ENCODE measurements at regions not wholly inside any gene's neighbourhood (a gene's known extent, or its start where the extent isn't known, plus 50 kb on each side); places are given as distances from the start of the nearest gene placed in this dataset.

DNA sequence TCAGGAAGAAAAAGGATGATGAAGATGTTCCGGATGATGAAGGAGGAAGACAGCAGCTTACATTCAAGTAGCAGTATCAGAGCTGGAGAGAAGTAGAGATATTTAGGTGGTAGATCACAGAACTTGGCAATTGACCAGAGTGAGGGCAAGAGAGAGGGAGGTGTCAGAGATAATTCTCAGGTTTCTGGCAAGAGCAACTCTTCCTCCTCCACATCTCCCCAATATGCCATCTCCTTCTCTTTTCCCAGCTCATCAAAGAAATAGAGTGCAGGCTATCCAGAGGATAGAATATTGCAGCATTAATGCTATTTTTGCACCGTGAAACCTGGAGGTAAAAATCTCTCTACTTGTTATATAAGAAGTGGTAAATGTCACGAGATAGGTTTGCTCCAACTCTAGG is 64.9 kb upstream of the OPCML start:
- Histone ChIP-seq H2BK5ac (ENCODE audit: low read depth, low read length, poor library complexity, severe bottlenecking) (no peak overlapping the region), H3K79me1 (replicated peaks; ENCODE audit: low read length, poor library complexity, severe bottlenecking) (no peaks in the 10 kb centered on the region), H2AK5ac (ENCODE audit: low read length, severe bottlenecking) (no peak overlapping the region), H3K4me2 (ENCODE audit: low read length, poor library complexity, severe bottlenecking) (no peak overlapping the region), H4K91ac (ENCODE audit: low read length) (no peak overlapping the region), H2BK120ac (ENCODE audit: low read depth, low read length) (no peak overlapping the region), H3K14ac (ENCODE audit: low read length in 2 of 2) (no peak overlapping the region), H3K9ac (ENCODE audit: low read length) (no peak overlapping the region), H4K8ac (ENCODE audit: low read length) (no peak overlapping the region), H3K4me3 (ENCODE audit: insufficient read depth in 1 of 2, low read depth in 1 of 2, low read length in 2 of 2) (no peak overlapping the region), H2AFZ (ENCODE audit: low read depth, low read length) (no peak overlapping the region), H3K4me1 (ENCODE audit: control insufficient read depth, insufficient read depth, low read depth, low read length) (no peaks in the 10 kb centered on the region), H2BK15ac (ENCODE audit: low read depth, poor library complexity, severe bottlenecking) (no peak overlapping the region), H3K18ac (ENCODE audit: low read depth in 1 of 2, low read length in 2 of 2) (no peak overlapping the region), H3K27me3 (ENCODE audit: control insufficient read depth in 1 of 2, insufficient read depth in 1 of 2, low read length in 2 of 2) (no peaks in the 10 kb centered on the region), H3K36me3 (ENCODE audit: control insufficient read depth in 1 of 2, insufficient read depth in 2 of 2, low read depth in 1 of 2, low read length in 2 of 2) (no peaks in the 10 kb centered on the region), H3K9me3 (ENCODE audit: control insufficient read depth, low read length) (peaks cover 5% of the 10 kb centered on the region), H2BK12ac (ENCODE audit: low read length in 2 of 2) (no peak overlapping the region), H3K4ac (ENCODE audit: low read depth in 1 of 2, low read length in 2 of 2) (no peak overlapping the region), H3K23ac (ENCODE audit: low read length in 2 of 2) (no peak overlapping the region), H3K27ac (ENCODE audit: low read length, poor library complexity, severe bottlenecking) (no peak overlapping the region)
- 63% methylated on average over 3 of the region's 3 CpGs for WGBS
- no peak for DNase-seq

DNA sequence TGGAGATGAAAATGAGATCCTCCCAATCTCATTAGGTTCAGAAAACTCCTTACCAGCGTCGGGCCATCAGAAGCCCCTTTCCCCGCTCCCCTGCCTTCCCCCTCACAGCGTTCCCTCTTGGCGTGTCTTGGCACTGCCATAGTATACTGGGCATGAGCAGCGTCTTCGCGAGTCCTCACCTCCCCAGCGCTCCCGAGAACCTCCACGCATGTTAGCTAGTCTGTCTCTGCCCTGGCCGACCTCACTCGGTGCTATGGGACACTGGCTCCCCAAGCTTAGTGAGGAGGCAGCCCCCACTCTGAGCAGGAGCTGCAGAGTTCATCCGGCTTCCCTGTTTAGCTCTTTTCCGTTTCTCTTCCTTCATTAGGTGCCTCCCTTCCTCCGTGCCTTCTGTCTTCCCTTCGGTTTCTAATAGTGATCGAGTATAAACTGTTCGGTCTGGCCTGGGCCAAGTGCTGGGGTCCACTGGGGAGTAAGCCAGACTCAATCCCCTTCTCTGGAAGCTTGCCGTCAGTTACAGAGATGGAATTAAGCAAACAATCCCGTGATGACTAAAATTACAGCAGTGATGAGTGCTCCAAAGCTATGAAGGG is 63.8 kb upstream of the OPCML start:
- Histone ChIP-seq H3K4ac (ENCODE audit: low read depth in 1 of 2, low read length in 2 of 2) (no peak overlapping the region), H3K4me3 (ENCODE audit: insufficient read depth in 1 of 2, low read depth in 1 of 2, low read length in 2 of 2) (no peak overlapping the region), H3K36me3 (ENCODE audit: control insufficient read depth in 1 of 2, insufficient read depth in 2 of 2, low read depth in 1 of 2, low read length in 2 of 2) (no peaks in the 10 kb centered on the region), H4K8ac (ENCODE audit: low read length) (no peak overlapping the region), H3K18ac (ENCODE audit: low read depth in 1 of 2, low read length in 2 of 2) (no peak overlapping the region), H3K27me3 (ENCODE audit: control insufficient read depth in 1 of 2, insufficient read depth in 1 of 2, low read length in 2 of 2) (no peaks in the 10 kb centered on the region), H2BK12ac (ENCODE audit: low read length in 2 of 2) (no peak overlapping the region), H2BK120ac (ENCODE audit: low read depth, low read length) (no peak overlapping the region), H3K9me3 (ENCODE audit: control insufficient read depth, low read length) (peaks cover 5% of the 10 kb centered on the region), H4K91ac (ENCODE audit: low read length) (no peak overlapping the region), H3K27ac (ENCODE audit: low read length, poor library complexity, severe bottlenecking) (no peak overlapping the region), H3K14ac (ENCODE audit: low read length in 2 of 2) (no peak overlapping the region), H2AFZ (ENCODE audit: low read depth, low read length) (no peak overlapping the region), H3K4me1 (ENCODE audit: control insufficient read depth, insufficient read depth, low read depth, low read length) (no peaks in the 10 kb centered on the region), H2AK5ac (ENCODE audit: low read length, severe bottlenecking) (no peak overlapping the region), H2BK15ac (ENCODE audit: low read depth, poor library complexity, severe bottlenecking) (no peak overlapping the region), H2BK5ac (ENCODE audit: low read depth, low read length, poor library complexity, severe bottlenecking) (no peak overlapping the region), H3K4me2 (ENCODE audit: low read length, poor library complexity, severe bottlenecking) (no peak overlapping the region), H3K23ac (ENCODE audit: low read length in 2 of 2) (no peak overlapping the region), H3K9ac (ENCODE audit: low read length) (no peak overlapping the region), H3K79me1 (replicated peaks; ENCODE audit: low read length, poor library complexity, severe bottlenecking) (no peaks in the 10 kb centered on the region)
- 87% methylated on average over 21 of the region's 21 CpGs for WGBS
- DNase-seq, result no peak

DNA sequence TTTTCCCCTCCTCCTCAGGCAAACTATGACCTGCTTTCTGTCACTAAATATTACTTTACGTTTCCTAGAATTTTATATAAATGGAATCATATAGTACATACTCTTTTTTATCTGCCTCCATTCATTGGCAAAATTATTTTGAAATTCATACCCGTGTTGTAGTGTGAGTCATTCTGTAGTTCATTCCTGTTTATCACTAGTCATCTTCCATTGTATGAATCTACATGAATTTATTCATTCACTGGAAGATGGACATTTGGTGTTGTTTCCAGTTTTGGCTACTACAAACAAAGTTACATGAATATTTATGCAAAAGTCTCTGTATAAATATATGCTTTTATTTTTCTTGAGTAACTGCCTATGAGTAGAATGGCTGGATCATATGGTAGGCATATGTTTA is 60.7 kb upstream of the OPCML start:
- H3K4me2 ChIP-seq (ENCODE audit: low read length, poor library complexity, severe bottlenecking), result no peak overlapping the region
- no peak overlapping the region for H3K23ac ChIP-seq (ENCODE audit: low read length in 2 of 2)
- H2BK5ac ChIP-seq (ENCODE audit: low read depth, low read length, poor library complexity, severe bottlenecking), result no peak overlapping the region
- H2AFZ ChIP-seq (ENCODE audit: low read depth, low read length), result no peak overlapping the region
- H4K8ac ChIP-seq (ENCODE audit: low read length), result no peak overlapping the region
- H2BK12ac ChIP-seq (ENCODE audit: low read length in 2 of 2), result no peak overlapping the region
- H3K18ac ChIP-seq (ENCODE audit: low read depth in 1 of 2, low read length in 2 of 2), result no peak overlapping the region
- no peaks in the 10 kb centered on the region for H3K79me1 ChIP-seq (replicated peaks; ENCODE audit: low read length, poor library complexity, severe bottlenecking)
- no peak overlapping the region for H3K9ac ChIP-seq (ENCODE audit: low read length)
- no peak overlapping the region for H2BK120ac ChIP-seq (ENCODE audit: low read depth, low read length)
- no peaks in the 10 kb centered on the region for H3K4me1 ChIP-seq (ENCODE audit: control insufficient read depth, insufficient read depth, low read depth, low read length)
- H3K27me3 ChIP-seq (ENCODE audit: control insufficient read depth in 1 of 2, insufficient read depth in 1 of 2, low read length in 2 of 2), result no peaks in the 10 kb centered on the region
- H3K36me3 ChIP-seq (ENCODE audit: control insufficient read depth in 1 of 2, insufficient read depth in 2 of 2, low read depth in 1 of 2, low read length in 2 of 2), result no peaks in the 10 kb centered on the region
- H3K4ac ChIP-seq (ENCODE audit: low read depth in 1 of 2, low read length in 2 of 2), result no peak overlapping the region
- no CpG with 5 or more reads among the region's 2 CpGs for WGBS
- H3K14ac ChIP-seq (ENCODE audit: low read length in 2 of 2), result no peak overlapping the region
- no peak overlapping the region for H4K91ac ChIP-seq (ENCODE audit: low read length)
- DNase-seq, result no peak
- no peak overlapping the region for H2AK5ac ChIP-seq (ENCODE audit: low read length, severe bottlenecking)
- H3K27ac ChIP-seq (ENCODE audit: low read length, poor library complexity, severe bottlenecking), result no peak overlapping the region
- H3K4me3 ChIP-seq (ENCODE audit: insufficient read depth in 1 of 2, low read depth in 1 of 2, low read length in 2 of 2), result no peak overlapping the region
- peaks cover 11% of the 10 kb centered on the region for H3K9me3 ChIP-seq (ENCODE audit: control insufficient read depth, low read length)
- no peak overlapping the region for H2BK15ac ChIP-seq (ENCODE audit: low read depth, poor library complexity, severe bottlenecking)

DNA sequence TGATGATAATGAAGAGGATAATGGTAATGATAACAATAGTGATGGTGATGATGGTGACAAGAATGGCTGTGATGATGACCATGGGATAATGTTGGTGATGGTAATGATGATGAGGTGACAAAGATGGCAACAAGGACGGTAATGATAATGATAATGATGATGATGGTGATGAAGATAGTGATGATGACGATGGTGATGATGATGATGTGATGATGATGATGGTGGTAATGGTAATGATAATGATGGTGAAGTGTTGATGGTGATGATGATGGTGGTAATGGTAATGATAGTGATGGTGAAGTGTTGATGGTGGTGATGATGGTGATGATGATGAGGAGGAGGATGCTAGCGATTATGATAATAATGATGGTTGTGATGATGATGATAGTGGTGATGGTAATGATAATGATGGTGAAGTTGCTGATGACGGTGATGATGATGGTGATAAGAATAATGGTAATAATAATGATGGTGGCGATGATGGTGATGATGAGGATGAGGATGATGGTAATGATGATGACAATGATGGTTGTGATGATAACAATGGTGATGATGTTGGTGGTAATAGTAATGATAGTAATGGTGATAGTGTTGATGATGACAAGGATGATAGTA is 54.7 kb upstream of the OPCML start:
- no peaks in the 10 kb centered on the region for H3K27me3 ChIP-seq (ENCODE audit: control insufficient read depth in 1 of 2, insufficient read depth in 1 of 2, low read length in 2 of 2)
- no peak overlapping the region for H3K27ac ChIP-seq (ENCODE audit: low read length, poor library complexity, severe bottlenecking)
- WGBS, result 81% methylated on average over 5 of the region's 5 CpGs
- no peak overlapping the region for H3K14ac ChIP-seq (ENCODE audit: low read length in 2 of 2)
- H3K9me3 ChIP-seq (ENCODE audit: control insufficient read depth, low read length), result peaks cover 13% of the 10 kb centered on the region
- H3K18ac ChIP-seq (ENCODE audit: low read depth in 1 of 2, low read length in 2 of 2), result no peak overlapping the region
- no peak overlapping the region for H3K4ac ChIP-seq (ENCODE audit: low read depth in 1 of 2, low read length in 2 of 2)
- H3K79me1 ChIP-seq (replicated peaks; ENCODE audit: low read length, poor library complexity, severe bottlenecking), result no peaks in the 10 kb centered on the region
- H2BK5ac ChIP-seq (ENCODE audit: low read depth, low read length, poor library complexity, severe bottlenecking), result no peak overlapping the region
- H2BK120ac ChIP-seq (ENCODE audit: low read depth, low read length), result no peak overlapping the region
- H3K9ac ChIP-seq (ENCODE audit: low read length), result no peak overlapping the region
- H3K36me3 ChIP-seq (ENCODE audit: control insufficient read depth in 1 of 2, insufficient read depth in 2 of 2, low read depth in 1 of 2, low read length in 2 of 2), result no peaks in the 10 kb centered on the region
- H2BK15ac ChIP-seq (ENCODE audit: low read depth, poor library complexity, severe bottlenecking), result no peak overlapping the region
- H2AFZ ChIP-seq (ENCODE audit: low read depth, low read length), result no peak overlapping the region
- no peak overlapping the region for H3K4me3 ChIP-seq (ENCODE audit: insufficient read depth in 1 of 2, low read depth in 1 of 2, low read length in 2 of 2)
- DNase-seq, result no peak
- no peaks in the 10 kb centered on the region for H3K4me1 ChIP-seq (ENCODE audit: control insufficient read depth, insufficient read depth, low read depth, low read length)
- H4K91ac ChIP-seq (ENCODE audit: low read length), result no peak overlapping the region
- no peak overlapping the region for H3K4me2 ChIP-seq (ENCODE audit: low read length, poor library complexity, severe bottlenecking)
- no peak overlapping the region for H2AK5ac ChIP-seq (ENCODE audit: low read length, severe bottlenecking)
- H3K23ac ChIP-seq (ENCODE audit: low read length in 2 of 2), result no peak overlapping the region
- H2BK12ac ChIP-seq (ENCODE audit: low read length in 2 of 2), result no peak overlapping the region
- no peak overlapping the region for H4K8ac ChIP-seq (ENCODE audit: low read length)

Data from mesenchymal stem cell (in vitro differentiated cells and primary cell).